ENCODE measurements at regions not wholly inside any gene's neighbourhood (a gene's known extent, or its start where the extent isn't known, plus 50 kb on each side); places are given as distances from the start of the nearest gene placed in this dataset.

GRCh38 chr7:25646726-25647413 is 418.6 kb upstream of the NPVF start:
- Mint-ChIP-seq H3K36me3 (no peaks in the 10 kb centered on the region), H3K9me3 (no peaks in the 10 kb centered on the region), H3K27me3 (no peaks in the 10 kb centered on the region), H3K4me1 (peaks cover 2% of the 10 kb centered on the region), H3K27ac (no peak overlapping the region), H3K4me3 (no peak overlapping the region)
- no peak for DNase-seq

- no peak overlapping the region for H3K4me3 Mint-ChIP-seq
- H3K4me1 Mint-ChIP-seq = peaks cover 2% of the 10 kb centered on the region
- H3K9me3 Mint-ChIP-seq = peaks cover 2% of the 10 kb centered on the region
- H3K36me3 Mint-ChIP-seq = no peaks in the 10 kb centered on the region
- H3K27ac Mint-ChIP-seq = no peak overlapping the region
- DNase-seq = no peak
- no peaks in the 10 kb centered on the region for H3K27me3 Mint-ChIP-seq
These were observed 419.6 kb upstream of the NPVF start for GRCh38 chr7:25647872-25648271.

- no peaks in the 10 kb centered on the region for H3K36me3 Mint-ChIP-seq
- no peak overlapping the region for H3K27ac Mint-ChIP-seq
- no peak overlapping the region for H3K4me3 Mint-ChIP-seq
- H3K4me1 Mint-ChIP-seq = peaks cover 16% of the 10 kb centered on the region
- DNase-seq = no peak
- no peaks in the 10 kb centered on the region for H3K27me3 Mint-ChIP-seq
- H3K9me3 Mint-ChIP-seq = peaks cover 2% of the 10 kb centered on the region
These were observed 424.1 kb upstream of the NPVF start for GRCh38 chr7:25652366-25652765.

- H3K4me3 Mint-ChIP-seq = no peak overlapping the region
- no peak overlapping the region for H3K27ac Mint-ChIP-seq
- no peak for DNase-seq
- H3K9me3 Mint-ChIP-seq = peaks cover 2% of the 10 kb centered on the region
- peaks cover 16% of the 10 kb centered on the region for H3K4me1 Mint-ChIP-seq
- no peaks in the 10 kb centered on the region for H3K36me3 Mint-ChIP-seq
- H3K27me3 Mint-ChIP-seq = no peaks in the 10 kb centered on the region
These were observed 425.1 kb upstream of the NPVF start for GRCh38 chr7:25653384-25653783.

GRCh38 chr7:25656071-25656470 is 427.8 kb upstream of the NPVF start:
- no peaks in the 10 kb centered on the region for H3K36me3 Mint-ChIP-seq
- H3K4me3 Mint-ChIP-seq = no peak overlapping the region
- no peaks in the 10 kb centered on the region for H3K27me3 Mint-ChIP-seq
- DNase-seq = no peak
- no peak overlapping the region for H3K27ac Mint-ChIP-seq
- peaks cover 2% of the 10 kb centered on the region for H3K9me3 Mint-ChIP-seq
- H3K4me1 Mint-ChIP-seq = peaks cover 16% of the 10 kb centered on the region

GRCh38 chr7:25656581-25657026 is 428.3 kb upstream of the NPVF start:
- Mint-ChIP-seq H3K27ac (no peak overlapping the region), H3K4me3 (no peak overlapping the region), H3K36me3 (no peaks in the 10 kb centered on the region), H3K4me1 (peaks cover 16% of the 10 kb centered on the region), H3K9me3 (peaks cover 2% of the 10 kb centered on the region), H3K27me3 (no peaks in the 10 kb centered on the region)
- DNase-seq = no peak

GRCh38 chr7:25658375-25658774 is 430.1 kb upstream of the NPVF start:
- no peak for DNase-seq
- Mint-ChIP-seq H3K4me3 (no peak overlapping the region), H3K27me3 (no peaks in the 10 kb centered on the region), H3K4me1 (peaks cover 15% of the 10 kb centered on the region), H3K9me3 (no peaks in the 10 kb centered on the region), H3K36me3 (no peaks in the 10 kb centered on the region), H3K27ac (no peak overlapping the region)

GRCh38 chr7:25659841-25660240 is 431.6 kb upstream of the NPVF start:
- no peak for DNase-seq
- no peaks in the 10 kb centered on the region for H3K36me3 Mint-ChIP-seq
- peaks cover 17% of the 10 kb centered on the region for H3K4me1 Mint-ChIP-seq
- H3K4me3 Mint-ChIP-seq = no peak overlapping the region
- H3K27me3 Mint-ChIP-seq = no peaks in the 10 kb centered on the region
- no peaks in the 10 kb centered on the region for H3K9me3 Mint-ChIP-seq
- H3K27ac Mint-ChIP-seq = no peak overlapping the region

- no peak for DNase-seq
- Mint-ChIP-seq H3K4me3 (no peak overlapping the region), H3K27ac (no peak overlapping the region), H3K27me3 (peaks cover 5% of the 10 kb centered on the region), H3K36me3 (no peaks in the 10 kb centered on the region), H3K9me3 (no peaks in the 10 kb centered on the region), H3K4me1 (peaks cover 5% of the 10 kb centered on the region)
These were observed 434.8 kb upstream of the NPVF start for GRCh38 chr7:25662841-25663800.

GRCh38 chr7:25663877-25664276 is 435.6 kb upstream of the NPVF start:
- Mint-ChIP-seq H3K4me1 (peaks cover 5% of the 10 kb centered on the region), H3K9me3 (no peaks in the 10 kb centered on the region), H3K27me3 (peaks cover 5% of the 10 kb centered on the region), H3K27ac (no peak overlapping the region), H3K36me3 (no peaks in the 10 kb centered on the region), H3K4me3 (no peak overlapping the region)
- DNase-seq = no peak

- peaks cover 5% of the 10 kb centered on the region for H3K27me3 Mint-ChIP-seq
- no peaks in the 10 kb centered on the region for H3K36me3 Mint-ChIP-seq
- no peak overlapping the region for H3K4me3 Mint-ChIP-seq
- H3K27ac Mint-ChIP-seq = no peak overlapping the region
- peaks cover 5% of the 10 kb centered on the region for H3K4me1 Mint-ChIP-seq
- DNase-seq = no peak
- H3K9me3 Mint-ChIP-seq = no peaks in the 10 kb centered on the region
These were observed 436.3 kb upstream of the NPVF start for GRCh38 chr7:25664593-25664992.

- Mint-ChIP-seq H3K4me1 (peaks cover 5% of the 10 kb centered on the region), H3K4me3 (no peak overlapping the region), H3K9me3 (no peaks in the 10 kb centered on the region), H3K27ac (no peak overlapping the region), H3K36me3 (no peaks in the 10 kb centered on the region), H3K27me3 (peaks cover 5% of the 10 kb centered on the region)
- no peak for DNase-seq
These were observed 437.1 kb upstream of the NPVF start for GRCh38 chr7:25665374-25665773.

GRCh38 chr7:25665903-25666670 is 437.8 kb upstream of the NPVF start:
- DNase-seq = no peak
- H3K4me1 Mint-ChIP-seq = peaks cover 5% of the 10 kb centered on the region

GRCh38 chr7:25666671-25667060 is 438.4 kb upstream of the NPVF start:
- Mint-ChIP-seq H3K36me3 (no peaks in the 10 kb centered on the region), H3K4me1 (peaks cover 5% of the 10 kb centered on the region), H3K27ac (no peak overlapping the region), H3K9me3 (no peaks in the 10 kb centered on the region), H3K4me3 (no peak overlapping the region), H3K27me3 (peaks cover 5% of the 10 kb centered on the region)
- no peak for DNase-seq

More at GRCh38 chr7:25665903-25666670, 437.8 kb upstream of the NPVF start:
- Mint-ChIP-seq H3K27me3 (peaks cover 5% of the 10 kb centered on the region), H3K4me3 (no peak overlapping the region), H3K27ac (no peak overlapping the region), H3K9me3 (no peaks in the 10 kb centered on the region), H3K36me3 (no peaks in the 10 kb centered on the region)

GRCh38 chr7:25669281-25669781 is 441.0 kb upstream of the NPVF start:
- no peak for DNase-seq
- Mint-ChIP-seq H3K4me1 (peaks cover 3% of the 10 kb centered on the region), H3K27me3 (peaks cover 5% of the 10 kb centered on the region), H3K36me3 (no peaks in the 10 kb centered on the region), H3K4me3 (no peak overlapping the region), H3K9me3 (no peaks in the 10 kb centered on the region), H3K27ac (no peak overlapping the region)
